Occipital lobe (tissue), 1 donor: ENCODE measurements at regions not wholly inside any gene's neighbourhood (a gene's known extent, or its start where the extent isn't known, plus 50 kb on each side); places are given as distances from the start of the nearest gene placed in this dataset.
A peak's percentile ranks its signal among the peaks of the same experiment; 100 is the strongest.
"Not testable (repeated sequence)": the region's sequence is repeated elsewhere in the genome, so short reads cannot be mapped to it uniquely, and the experiment has no call there.

Source experiments
- DNase-seq: peaks from one replicate; lab custom pipeline; 2025; lab: John Stamatoyannopoulos, UW

GRCh38 chr13:111663953-111664421 lies 343.5 kb downstream of the TEX29 start:
- peak; percentile 50 for DNase-seq

DNA sequence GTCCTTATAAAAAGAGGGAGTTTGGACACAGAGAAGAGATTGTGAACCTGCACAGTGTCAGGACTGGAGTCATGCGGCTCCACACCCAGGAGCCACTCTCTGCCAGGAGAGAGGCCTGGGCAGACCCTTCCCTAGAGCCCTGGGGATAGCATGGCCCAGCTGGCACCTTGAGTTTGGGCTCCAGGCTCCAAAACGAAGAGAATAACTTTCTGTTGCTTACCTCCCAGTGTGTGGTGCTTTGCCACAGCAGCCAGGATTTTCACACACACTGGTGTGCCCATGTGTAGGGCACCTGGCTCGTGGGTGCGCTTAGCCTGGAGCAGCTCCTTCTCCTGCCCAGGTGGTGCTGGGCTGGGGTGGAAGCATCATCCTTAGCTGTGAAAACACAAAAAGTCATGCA lies 344.3 kb downstream of the TEX29 start:
- DNase-seq = no peak

GRCh38 chr13:111665691-111666095 lies 345.3 kb downstream of the TEX29 start:
- DNase-seq = no peak

GRCh38 chr13:111666164-111666776 lies 345.8 kb downstream of the TEX29 start:
- no peak for DNase-seq

- DNase-seq = no peak
These were observed 347.3 kb downstream of the TEX29 start for GRCh38 chr13:111667757-111668156.

DNA sequence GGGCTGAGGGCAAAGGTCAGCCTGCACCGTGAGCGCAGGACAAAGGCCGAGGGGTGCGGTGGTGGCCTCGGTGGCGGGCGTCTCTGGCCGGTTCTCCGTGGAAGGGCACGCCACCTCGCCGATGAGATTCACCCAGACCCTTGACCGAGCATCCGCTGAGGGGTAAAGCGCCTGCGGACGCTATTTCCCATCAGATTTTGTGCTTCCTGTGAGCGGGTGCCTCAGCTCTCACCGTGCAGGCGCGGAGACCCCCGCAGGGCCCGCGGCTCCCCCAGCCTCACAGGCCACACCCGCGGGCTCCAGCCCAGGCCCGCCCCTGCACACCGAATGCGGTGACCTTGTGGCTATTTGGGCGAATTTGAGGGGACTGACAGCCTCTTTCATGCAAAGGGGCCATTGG lies 348.0 kb downstream of the TEX29 start:
- DNase-seq = no peak

DNA sequence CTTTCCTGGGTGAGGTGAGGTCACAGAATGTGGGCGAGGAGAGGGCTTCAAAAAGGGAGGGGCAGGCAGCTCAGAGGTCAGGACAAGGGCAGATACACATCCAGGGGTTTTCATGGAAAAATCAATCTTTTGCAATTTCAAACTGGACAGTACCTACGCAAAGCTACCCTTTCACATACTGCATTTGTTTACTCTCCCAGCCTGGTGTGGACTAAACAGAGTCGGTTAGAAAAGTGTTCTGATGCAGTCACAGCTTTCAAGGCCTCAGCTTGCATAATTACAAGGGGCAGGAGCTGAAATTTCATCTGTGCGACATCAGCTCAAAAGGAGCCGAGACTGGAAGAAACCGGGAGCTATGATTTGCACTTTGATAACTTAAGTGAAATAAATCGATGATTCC lies 351.8 kb downstream of the TEX29 start:
- not testable (repeated sequence) for DNase-seq

DNA sequence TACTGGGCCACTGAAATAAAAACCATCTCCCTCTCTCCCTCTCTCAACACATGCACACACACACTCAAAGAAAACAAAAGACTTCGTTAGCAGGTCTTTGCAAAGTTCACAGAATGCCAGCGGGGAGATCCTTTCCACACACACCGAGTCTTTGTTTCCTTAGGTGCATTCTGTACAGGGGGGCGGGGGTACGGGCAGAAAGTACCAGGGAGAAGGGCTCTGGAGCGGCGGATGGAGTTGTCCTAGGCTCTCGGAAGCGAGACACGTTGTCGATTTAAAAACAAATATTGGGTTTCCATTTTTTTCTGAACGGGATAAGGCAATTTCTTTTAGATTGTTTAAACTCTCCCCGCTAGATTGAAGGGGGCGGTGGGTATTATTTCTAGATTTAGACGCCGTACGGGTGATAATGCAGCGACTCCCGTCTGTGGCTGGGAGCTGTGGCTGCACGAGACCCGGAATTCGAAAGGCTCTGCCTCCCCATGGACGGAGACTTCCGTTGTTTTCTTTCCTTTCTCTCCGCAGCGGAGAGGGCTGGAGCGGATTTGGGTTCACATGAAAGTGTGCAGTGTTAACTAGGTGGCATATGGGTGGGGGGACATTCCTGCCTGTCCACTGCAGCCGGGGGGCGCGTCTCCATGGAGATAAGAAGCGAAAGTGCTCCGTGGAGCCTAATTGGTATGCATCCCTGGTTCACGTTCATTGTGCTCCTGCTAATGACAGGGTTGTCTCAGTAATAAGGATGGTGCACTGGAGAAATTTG lies 357.9 kb downstream of the TEX29 start:
- not testable (repeated sequence) for DNase-seq

- not testable (repeated sequence) for DNase-seq
These were observed 359.2 kb downstream of the TEX29 start for GRCh38 chr13:111679645-111680044.

- not testable (repeated sequence) for DNase-seq
These were observed 359.7 kb downstream of the TEX29 start for GRCh38 chr13:111680100-111680499.

DNA sequence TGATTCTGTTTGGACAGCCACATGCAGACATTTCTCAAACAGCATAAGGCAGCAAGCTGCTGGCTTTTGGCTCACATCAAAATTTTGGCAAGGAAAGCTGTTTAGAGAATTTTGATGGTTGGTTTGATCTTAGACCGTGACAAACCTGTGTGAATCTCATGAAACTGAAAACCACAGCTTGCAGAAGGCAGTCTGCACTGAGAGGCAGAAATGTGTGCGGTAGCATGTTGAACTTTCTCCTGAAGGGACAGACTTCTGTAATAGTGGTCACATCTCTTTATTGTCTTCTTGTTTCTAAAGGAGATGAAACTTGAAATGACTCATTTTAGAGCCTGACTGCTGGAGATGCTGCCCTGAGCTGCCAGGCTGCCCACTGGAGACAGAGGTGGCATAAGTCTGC lies 371.6 kb downstream of the TEX29 start:
- not testable (repeated sequence) for DNase-seq

GRCh38 chr13:111696121-111696520 lies 370.8 kb upstream of the SOX1 start:
- DNase-seq = not testable (repeated sequence)

DNA sequence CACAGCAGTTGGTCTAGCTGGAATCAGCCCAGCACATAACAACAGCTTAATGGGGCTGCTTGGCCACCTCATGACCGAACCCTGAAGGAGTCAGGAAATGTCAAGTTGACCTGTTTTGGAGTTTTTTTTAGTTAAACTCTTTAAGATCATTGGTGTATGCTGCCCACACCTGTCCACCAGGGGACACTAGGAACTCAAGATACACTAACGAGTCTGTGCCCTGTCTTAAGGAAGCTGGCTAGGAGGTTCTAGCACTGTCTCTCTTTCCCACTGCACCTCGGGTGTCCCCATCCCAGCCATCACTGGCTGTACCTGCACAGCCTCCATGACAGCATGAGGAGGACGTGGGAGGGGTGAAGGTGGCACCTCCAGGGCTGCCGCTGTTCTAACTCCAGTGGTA lies 364.9 kb upstream of the SOX1 start:
- DNase-seq = not testable (repeated sequence)
